Embryonic facial prominence (tissue), 1 donor: ENCODE measurements at regions not wholly inside any gene's neighbourhood (a gene's known extent, or its start where the extent isn't known, plus 50 kb on each side); places are given as distances from the start of the nearest gene placed in this dataset.

Source experiments
- DNase-seq: peaks from one replicate; pipeline ENCODE4 v3.0.0-alpha.2; 2016; ENCODE audit errors: extremely low spot score

DNA sequence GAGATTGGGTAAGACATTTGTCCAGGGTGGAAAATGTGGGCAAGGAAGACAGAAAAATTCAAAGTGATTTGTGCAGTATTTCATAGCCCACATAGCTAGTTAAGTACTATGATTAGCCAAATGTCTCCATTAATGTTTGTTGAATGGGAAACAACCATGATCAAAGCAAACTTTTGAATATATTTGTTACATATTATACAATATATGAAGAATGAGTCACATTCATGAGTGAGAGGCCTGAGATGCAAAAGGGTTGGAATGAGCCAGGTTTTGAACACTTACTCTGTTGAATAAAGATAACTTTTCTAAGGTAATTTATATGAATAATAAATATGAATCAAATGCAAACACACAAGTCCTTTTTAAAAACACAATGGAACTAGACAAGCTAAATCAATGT, 984.5 kb upstream of the CDH2 start:
- no peak for DNase-seq

DNA sequence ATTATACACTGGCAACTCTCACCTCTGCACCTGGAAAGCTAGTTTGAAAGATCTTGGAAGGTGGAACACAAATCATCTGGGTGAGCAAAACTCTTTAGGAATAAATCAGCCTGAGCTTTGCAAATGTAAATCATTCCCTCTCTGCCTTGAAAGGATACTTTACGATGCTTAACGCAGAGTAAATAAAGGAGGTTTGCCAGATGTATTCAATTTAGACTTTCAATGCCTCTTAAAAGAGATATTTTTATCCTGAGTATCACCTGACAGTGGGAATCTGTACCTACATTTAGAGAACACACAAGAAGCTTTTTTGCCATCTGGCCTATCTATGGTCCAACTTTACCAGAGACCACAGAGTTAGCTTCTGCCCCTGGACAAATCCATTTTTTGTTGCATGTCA, 983.2 kb upstream of the CDH2 start:
- DNase-seq, result no peak

DNA sequence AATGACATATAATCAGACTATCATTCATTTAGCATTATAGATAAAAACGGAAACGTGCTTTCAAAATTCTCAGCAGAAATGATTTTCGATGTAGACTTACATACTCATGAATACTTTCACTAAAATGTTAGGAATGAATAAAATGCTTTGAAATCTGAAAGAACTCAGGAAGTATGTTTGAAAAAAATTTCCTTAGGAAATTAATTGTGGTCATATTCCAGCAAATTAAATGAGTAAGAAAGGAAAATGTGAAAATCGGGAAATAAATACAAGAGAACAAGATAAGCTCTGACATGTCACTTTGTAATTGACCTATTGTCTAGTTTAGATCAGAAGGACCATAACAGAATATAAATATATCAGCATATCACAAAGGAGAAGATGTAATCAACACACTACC, 981.0 kb upstream of the CDH2 start:
- DNase-seq, result no peak

DNA sequence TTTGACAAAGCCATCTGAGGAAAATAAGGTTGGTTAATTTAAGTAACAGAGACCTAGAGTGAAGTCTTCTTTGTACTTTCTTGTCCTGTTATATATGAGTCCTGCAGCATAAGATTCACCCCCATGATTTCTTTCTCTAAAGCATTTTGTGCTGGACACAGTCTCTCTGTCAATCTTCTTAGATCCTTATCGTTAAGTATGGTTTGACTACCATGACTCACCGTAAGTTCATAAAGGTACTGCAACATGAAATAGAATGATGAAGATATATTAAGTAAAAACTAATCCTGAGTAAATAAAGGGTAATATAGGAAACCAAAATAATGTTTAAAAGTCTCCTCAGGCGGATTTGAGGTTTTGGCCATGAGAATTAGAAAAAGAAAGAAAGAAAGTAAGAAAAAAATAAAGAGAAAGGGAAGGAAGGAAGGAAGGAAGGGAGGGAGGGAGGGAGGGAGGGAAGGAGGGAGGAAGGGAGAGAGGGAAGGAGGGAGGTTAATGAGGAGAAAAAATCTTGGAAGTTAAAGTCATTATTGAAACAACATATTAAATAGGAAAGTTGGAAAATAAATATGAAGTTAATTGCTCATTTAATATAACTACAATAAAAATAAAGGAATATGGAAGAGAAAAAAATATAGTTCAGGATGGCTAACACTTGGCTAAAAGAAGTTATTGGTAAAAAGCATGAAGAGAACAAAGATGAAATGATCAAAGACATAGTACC, 980.3 kb upstream of the CDH2 start:
- DNase-seq, result no peak

DNA sequence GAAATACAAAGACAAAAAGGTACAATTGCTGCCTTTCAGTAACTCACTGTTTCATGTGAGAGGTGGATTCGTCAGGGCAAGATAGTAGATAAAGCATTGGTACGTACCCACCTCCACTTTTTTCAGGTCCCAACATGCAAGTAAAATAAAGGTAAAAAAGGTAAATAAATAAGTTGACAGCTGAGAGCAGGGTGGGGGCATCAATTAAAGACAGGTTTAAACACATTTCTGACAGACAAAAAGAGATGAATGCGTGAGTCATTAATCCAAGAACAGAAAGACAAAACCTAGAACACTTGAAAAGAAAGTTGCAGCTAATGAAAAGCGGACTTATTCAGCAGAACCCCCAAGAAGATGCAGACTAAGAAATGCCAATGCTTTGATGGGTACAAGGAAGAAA, 979.6 kb upstream of the CDH2 start:
- no peak for DNase-seq

DNA sequence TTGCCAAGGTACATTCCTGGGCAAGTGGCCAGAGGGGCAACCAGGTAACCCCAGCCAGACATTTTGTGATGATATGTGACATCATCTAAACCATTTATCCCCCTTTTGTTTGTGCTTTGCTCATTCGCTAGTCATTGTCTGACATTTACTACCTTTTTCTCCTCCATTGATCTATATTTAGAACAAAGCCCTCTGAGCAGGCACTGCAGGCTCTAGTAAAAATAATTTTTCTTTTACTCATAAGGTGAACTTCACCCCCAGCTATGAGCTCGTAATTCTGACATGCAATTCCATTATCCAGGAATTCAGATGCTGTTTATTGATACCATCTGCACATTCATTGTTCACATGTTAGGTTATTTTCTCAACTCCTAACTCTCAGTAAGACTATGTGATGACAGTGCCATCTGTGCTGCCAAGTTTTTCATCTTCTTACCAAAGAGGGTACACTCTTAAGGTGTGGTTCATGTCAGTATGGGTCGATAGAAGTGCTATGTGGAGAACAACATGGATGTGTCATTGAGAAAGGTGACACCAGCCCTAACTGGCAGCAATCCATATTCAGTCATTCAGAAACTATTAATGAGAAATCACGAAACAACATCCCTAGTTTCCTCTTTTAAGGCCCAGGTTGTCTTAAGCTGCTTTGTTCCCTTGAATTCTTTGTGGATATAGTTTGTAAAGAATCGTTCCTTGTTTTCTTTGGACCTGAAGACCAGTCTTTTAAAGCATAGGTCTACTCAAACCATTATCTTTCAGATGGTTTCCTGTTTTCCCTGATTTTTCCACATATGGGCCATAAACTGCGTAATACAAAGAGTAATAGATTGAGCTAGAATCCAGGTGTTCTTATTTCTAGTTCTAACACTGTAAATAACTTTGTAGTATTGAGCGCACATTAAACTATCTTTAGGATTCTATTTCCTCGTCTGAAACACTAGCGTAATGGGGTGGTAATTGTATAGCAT, 978.1 kb upstream of the CDH2 start:
- no peak for DNase-seq

DNA sequence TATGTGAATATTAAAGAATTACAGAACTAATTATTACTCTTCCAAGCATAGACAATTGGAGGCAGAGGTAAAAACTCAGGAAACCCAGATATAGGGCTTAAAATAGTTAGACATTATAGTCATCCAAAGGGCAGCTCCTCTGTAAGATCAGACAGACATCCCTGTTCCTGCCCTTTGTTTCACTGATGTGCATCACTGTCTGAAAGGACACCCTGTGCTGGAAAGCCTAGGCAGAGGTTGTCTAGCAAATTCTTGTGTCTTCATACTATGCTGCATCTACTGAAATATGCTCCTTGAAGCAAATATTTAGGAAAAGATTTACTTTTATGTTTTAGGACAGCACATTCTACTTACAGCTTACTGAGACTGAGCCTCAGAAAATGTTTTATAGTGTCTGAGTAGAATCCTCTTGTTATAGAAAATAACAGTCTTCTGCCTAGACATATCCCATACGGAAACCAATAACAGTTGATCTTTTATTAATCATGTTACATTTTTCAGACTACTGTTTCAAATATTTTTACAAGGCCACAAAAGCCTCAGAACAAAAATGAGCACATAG, 977.3 kb upstream of the CDH2 start:
- DNase-seq, result no peak

DNA sequence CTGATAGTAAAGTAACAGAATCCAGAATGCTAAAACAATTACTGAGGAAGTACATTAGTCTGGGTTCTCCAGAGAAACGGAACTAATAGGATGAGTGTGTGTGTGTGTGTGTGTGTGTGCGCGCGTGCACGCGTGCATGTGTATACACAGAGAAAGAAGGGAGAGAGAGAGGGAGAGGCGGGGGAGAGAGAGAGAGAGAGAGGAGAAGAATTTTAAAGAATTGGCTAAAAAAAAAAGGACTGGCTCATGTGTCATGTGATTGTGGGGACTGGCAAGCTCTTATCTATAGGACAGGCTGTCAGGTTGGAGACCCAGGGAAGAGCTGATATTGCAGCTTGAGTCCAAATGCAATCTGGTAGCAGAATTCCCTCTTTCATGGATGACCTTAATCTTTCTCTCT, 976.2 kb upstream of the CDH2 start:
- no peak for DNase-seq

DNA sequence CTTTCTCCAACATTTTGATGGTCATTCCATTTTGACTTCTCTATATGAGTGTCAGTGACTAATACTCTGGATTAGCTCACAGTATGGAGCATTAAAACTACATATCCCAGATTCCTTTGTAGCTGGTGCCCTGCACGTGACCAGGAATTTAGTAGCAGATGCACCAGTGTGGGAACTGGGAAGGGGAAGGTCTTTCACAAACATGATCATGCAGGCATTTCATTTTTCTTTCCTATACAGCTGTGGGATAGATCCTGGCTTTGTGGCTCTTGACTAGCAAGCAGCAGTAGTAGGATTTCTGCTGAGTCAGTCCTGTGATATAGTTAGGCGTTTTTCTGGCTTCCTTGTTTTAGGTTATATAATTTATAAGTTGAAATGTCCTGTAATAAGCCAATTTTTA, 971.0 kb upstream of the CDH2 start:
- no peak for DNase-seq

DNA sequence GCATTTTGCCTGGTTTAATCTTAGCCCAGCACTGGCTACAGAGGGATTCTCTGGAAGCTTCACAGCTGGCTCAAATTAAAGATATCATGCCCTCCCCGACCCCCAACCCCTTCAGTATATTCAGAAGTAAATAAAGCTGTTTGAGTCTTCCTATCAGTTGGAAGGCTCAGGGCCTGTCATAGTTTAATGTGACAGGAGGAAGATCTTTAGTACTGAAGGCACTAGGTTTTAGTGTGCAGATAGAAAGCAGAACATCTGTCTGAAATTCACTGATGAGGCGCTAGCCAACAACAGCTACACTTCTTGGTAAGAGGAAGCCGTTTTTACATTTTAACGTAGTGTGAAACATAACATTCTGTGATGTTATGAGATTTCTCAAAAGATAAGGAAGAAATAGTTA, 969.1 kb upstream of the CDH2 start:
- no peak for DNase-seq

DNA sequence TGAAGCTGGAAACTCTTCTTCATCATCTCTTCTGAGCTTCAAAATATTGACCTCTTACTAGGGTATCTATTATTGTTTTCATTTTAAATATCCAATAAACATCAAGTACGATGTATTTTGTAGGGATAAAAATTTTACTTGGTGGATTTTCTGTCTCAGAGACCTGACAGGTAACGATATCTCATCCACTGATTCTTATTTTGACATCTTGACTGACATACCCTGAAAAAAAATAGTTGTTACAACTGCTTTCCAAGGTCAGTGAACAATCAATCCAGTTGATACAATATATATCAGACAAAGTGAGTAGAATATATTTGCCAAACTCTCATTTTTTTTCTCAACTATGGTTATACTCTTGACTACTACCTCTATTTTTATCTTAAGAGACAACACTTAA, 963.7 kb upstream of the CDH2 start:
- no peak for DNase-seq

DNA sequence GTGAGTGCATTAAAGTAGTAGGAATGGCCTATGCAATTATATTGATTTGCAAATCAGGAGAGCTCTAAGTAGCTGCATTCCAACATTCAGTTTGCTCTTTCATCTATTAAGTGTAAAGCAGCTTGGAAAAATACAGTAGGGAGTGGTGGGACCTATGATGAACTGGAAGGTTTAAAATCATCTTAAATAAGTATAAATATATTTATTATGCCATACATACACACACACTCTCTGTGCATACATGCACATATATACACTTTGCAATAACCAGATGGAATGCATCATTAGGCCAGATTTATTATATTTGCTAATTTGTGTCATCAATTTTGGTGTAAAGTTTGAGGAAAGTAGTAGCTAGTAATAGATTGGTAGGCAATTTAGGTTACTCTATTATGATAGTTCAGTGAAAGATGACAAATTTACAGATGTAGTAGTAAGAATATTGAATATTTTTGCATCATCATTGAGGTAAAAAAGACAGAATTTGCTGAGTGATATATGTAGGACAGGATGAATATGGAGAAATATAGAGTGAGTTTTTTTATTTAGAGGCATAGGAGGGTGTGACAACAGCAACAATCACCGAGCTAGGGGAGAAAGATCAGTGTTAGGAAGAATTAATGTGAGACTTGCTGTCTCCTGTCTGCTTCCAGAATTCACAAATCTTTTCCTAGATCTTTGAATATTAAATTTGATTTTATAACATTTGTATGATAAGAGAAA, 961.0 kb upstream of the CDH2 start:
- no peak for DNase-seq

DNA sequence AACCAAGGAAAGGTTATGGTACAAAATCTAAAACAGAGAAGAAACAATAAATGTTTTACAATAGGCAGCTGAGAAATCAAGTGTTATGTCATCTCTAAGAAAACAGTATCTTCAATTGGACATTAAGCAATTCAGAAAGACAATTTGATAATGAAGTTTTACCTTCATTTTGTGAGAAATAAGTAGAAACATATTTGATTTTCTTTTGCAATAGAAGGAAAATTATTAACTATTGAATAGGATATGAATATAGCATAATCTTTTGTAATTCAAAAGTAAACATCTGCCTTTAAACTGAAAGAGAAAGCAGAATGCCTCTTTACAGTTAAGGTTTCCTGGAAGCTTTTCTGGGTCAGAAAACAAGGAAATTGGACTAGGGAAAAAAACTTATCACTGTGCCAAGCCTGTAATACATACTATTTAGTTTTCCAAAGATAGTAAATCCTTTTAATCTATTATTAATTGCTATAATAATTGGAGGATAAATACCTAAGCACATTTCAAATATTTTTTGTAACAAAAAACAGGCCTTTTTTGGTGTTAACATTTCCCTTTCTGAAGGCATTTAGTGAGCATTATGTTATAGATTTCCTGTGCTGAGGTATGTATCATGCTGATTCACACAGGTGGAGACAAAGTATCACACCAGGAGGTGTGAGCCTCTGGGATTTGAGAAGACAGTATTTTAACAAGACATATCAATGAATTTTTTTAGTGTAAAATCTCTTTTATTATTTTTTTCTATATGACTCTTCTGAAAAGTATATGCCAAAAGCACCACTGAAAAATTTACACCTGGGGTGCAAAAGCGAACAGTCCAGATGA, 947.0 kb upstream of the CDH2 start:
- no peak for DNase-seq

DNA sequence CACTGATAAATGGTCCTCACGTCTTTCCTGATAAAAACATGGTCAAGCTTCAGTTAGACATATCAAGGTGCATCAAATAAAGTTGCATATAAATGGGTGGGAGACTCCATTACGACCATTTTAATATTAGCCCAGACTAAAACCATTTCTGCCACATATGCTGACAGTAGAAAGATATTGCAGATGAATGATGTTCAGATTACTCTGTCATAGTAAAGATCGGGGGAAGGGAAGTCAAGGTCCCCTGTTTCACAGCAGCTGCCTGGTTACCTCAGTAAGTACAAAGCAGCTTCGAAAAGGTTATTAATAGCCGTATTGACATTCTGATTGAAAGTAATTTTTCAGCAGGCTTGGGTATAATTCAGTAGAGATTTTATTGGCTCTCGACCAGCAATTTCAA, 927.7 kb upstream of the CDH2 start:
- DNase-seq, result no peak

DNA sequence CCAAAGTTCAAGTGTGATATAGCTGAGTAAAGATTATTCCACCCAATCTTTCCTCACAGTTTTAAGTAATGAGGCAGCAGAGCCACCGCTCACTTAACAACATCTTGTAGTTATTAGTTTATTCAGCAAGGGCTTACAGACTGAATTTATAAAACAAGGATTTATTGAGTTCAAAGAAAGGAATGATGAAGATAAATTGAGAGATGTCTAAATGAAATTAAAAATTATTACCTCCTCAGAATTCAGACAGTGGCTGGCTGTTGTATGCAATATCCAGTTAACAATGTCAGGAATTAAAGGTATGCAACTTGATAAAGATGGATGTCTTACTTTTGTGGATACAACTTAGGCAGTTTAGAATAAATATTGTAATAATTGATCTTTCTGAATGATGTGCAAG, 927.3 kb upstream of the CDH2 start:
- no peak for DNase-seq

DNA sequence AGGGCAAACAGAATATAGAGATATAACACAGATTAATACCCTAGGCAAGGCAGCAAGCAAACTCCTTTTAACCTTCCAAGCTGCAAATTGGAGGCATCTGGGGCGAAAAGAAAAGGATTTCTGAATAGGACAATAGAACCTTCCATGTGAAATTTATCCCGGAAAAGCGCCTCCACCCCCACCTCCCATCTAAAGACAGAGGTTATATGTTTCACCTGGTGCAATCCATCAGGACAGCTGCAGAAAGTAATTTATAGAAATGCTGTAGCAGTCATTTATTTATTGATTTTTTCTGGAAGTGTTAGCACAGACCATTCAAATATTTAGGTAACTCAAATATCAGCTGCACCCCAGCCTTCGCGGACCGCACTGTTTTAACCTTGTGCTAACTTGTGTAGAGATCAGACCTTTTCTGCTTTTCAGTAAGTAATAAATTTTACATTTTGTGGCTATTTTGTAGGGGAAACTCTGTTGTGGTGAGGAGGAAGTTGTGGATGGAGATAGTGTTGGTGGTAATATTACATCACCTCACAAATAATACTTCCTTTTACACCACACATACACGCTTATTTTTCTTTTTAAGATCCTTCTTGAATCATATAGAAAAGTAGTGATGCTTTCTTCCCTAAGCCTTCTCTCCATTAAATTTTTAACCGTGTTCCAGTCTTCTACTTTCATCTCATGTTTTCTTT, 919.3 kb upstream of the CDH2 start:
- no peak for DNase-seq

DNA sequence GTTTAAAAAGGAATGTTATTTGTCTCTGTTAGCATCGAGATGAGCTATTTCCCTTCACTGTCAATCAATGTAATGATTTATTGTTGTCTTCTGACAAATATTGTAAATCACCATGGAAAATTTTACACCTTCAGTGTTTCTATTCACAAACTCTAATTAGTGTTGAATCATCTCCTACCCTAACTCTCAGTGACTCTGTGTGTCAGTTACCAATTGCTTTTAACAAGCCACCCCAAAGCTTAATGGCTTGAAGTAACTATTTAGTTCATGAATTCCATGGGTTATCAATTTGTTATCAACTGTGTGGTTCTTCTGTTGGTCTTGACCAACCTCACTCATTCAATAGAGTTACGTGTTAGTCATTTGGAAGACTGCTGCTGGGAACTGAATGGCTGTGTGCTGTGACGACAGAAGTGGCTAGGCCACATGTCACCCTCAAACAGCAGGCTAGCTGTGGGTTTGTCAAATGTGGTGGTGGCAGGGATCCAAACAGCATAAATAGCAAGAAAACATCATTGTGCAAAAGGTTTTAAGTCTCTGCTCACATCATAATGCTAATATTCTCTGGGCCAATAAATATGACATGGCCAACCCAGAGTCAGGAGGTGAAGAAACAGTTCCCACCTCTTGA, 910.8 kb upstream of the CDH2 start:
- no peak for DNase-seq

DNA sequence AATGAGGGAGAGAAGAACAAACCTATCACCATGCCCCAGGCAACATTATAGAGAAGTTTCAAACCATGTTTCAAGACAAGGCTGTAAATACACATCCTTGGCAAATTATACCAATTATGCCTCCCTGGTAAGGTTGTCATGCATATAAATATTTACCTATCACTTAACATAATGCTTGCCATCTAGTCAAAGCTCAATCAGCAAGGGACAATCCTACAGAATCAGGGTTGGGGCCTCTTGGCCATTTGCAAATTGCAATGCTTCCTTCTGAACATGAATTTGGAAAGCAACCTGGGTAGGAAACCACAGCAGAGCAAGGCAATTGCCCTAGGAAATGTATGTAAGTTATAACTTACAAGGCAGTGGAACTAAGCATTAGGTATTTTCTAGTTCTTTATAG, 907.2 kb upstream of the CDH2 start:
- DNase-seq, result no peak

DNA sequence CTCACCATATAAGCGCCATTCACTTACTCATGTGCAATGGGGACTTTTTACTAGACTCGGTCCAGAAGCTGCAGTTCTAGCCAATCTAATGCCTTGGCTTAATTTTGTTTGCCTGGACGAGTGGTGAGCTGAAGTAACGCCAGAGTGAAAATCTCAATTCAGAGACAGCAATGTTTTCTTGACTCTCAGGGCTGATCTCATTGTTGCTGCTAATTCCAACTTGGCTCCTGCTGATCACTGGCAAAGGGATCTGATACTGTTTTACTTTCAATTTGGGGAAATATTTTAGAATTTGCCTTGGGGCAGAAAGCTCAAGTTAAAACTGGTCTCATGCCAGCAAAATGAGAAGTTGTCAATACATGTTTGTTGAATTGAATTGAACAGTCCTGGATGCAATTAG, 906.6 kb upstream of the CDH2 start:
- DNase-seq, result no peak

DNA sequence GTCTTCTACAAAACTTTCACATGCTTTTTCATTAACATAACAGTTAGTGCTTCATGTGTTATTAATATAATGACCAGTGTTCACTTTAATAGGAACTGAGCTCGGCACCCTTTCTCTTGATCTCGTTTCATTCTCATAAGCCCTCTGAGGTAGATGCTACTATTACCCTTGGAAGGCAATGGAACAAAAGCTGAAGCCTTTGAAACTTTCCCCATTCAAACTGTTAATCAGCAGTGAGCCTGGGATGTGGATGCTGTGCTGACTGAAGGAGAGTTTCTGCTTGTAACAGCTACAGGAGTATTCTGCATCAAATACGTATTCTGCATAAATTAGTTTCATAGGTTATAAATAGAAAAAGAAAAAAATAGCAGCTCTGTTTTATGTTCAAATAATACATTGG, 904.0 kb upstream of the CDH2 start:
- DNase-seq, result no peak
